Panc1 (cell line): ENCODE measurements at regions not wholly inside any gene's neighbourhood (a gene's known extent, or its start where the extent isn't known, plus 50 kb on each side); places are given as distances from the start of the nearest gene placed in this dataset.

Experiments
- ATAC-seq: fragments of 200-7000 bp; cut with Tn5 transposase; 2 replicates; pipeline ENCODE4 v1.9.1; 2020; ENCODE audit warnings: mild to moderate bottlenecking, moderate library complexity
- BruUV-seq: library from RNA; stranded (reverse); fragments of 400-500 nt; replicated peaks from 2 replicates; lab custom pipeline; 2021; lab: Mats Ljungman, UMichigan
- CTCF ChIA-PET: fragments of 300-600 bp; sonication (Branson Sonifier 250); formaldehyde crosslinking; loops from one replicate; lab custom pipeline; 2022; ENCODE audit warnings: antibody characterized with exemption; lab: Charles Lee
- POLR2A ChIA-PET: fragments of 300-600 bp; sonication (Branson Sonifier 250); formaldehyde crosslinking; loops from one replicate; lab custom pipeline; 2022; ENCODE audit warnings: antibody characterized with exemption; lab: Charles Lee
- DNase-seq: peaks from one replicate; pipeline ENCODE4 v3.0.0-alpha.2; 2010; ENCODE audit warnings: low read depth, low spot score
- H3K27ac ChIP-seq: 2 replicates; pipeline ENCODE4 v1.5.1; 2011; ENCODE audit warnings: mild to moderate bottlenecking, low read length, inconsistent platforms
- H3K27me3 ChIP-seq: fragments of 200-500 bp; sonication (Bioruptor generic); 2 replicates; pipeline ENCODE4 v1.6.0; 2014; ENCODE audit warnings: low read length, inconsistent platforms; ENCODE audit not compliant: control insufficient read depth, insufficient read depth
- H3K36me3 ChIP-seq: fragments of 200-500 bp; sonication (Bioruptor generic); 2 replicates; pipeline ENCODE4 v1.5.1; 2014; ENCODE audit warnings: inconsistent platforms, mild to moderate bottlenecking, low read length, moderate library complexity; ENCODE audit not compliant: control insufficient read depth, insufficient read depth
- H3K4me1 ChIP-seq: 2 replicates; pipeline ENCODE4 v1.5.1; 2011; ENCODE audit warnings: inconsistent platforms, mild to moderate bottlenecking, low read length, moderate library complexity; ENCODE audit not compliant: control insufficient read depth, insufficient read depth
- H3K4me3 ChIP-seq, 2 experiments: 2 replicates each; pipeline ENCODE4 v1.5.1; 2011 to 2012; ENCODE audit warnings: low read depth in 2 of 2, low read length in 2 of 2, mild to moderate bottlenecking in 2 of 2, inconsistent platforms in 1 of 2, moderate library complexity in 1 of 2
- H3K9me3 ChIP-seq: fragments of 200-500 bp; sonication (Bioruptor generic); 2 replicates; pipeline ENCODE4 v1.5.1; 2014; ENCODE audit warnings: low read depth, mild to moderate bottlenecking, inconsistent platforms, low read length, moderate library complexity; ENCODE audit not compliant: control insufficient read depth, insufficient read depth
- CTCF ChIP-seq: fragments of 450-650 bp; IDR thresholded peaks from 2 replicates; pipeline ENCODE4 v1.5.1; 2017; ENCODE audit warnings: mild to moderate bottlenecking
- POLR2AphosphoS5 ChIP-seq: IDR thresholded peaks from 2 replicates; pipeline ENCODE4 v1.6.1; 2012; ENCODE audit warnings: mild to moderate bottlenecking, low read depth, low read length, moderate library complexity
- REST ChIP-seq, 2 experiments: IDR thresholded peaks; 2 replicates each; pipeline ENCODE4 v1.6.1; 2011 to 2012; ENCODE audit warnings: low read depth in 2 of 2, control low read depth in 1 of 2, low read length in 1 of 2, mild to moderate bottlenecking in 1 of 2, moderate library complexity in 1 of 2; ENCODE audit not compliant: insufficient read depth in 1 of 2
- SIN3A ChIP-seq: IDR thresholded peaks from 2 replicates; pipeline ENCODE4 v1.6.1; 2012; ENCODE audit warnings: low read depth, mild to moderate bottlenecking, low read length, moderate library complexity, borderline replicate concordance; ENCODE audit not compliant: insufficient read depth
- TCF7L2 ChIP-seq: IDR thresholded peaks from 2 replicates; pipeline ENCODE4 v1.6.1; 2011; ENCODE audit warnings: mild to moderate bottlenecking, low read depth, low read length, inconsistent platforms
- in situ Hi-C: cut with HindIII; loops from 2 replicates; pipeline ENCODE4 v1.10.0; 2016; ENCODE audit warnings: low sequenced_read_pairs, low pct_unique_long_range_greater_than_20kb
- intact Hi-C: fragments of 100-400 bp; cut with micrococcal nuclease; formaldehyde crosslinking; loops from one replicate; pipeline ENCODE4 v1.10.0; 2022; ENCODE audit not compliant: unreplicated experiment

GRCh38 chr4:118587116-118587831 lies 97.9 kb upstream of the METTL14 start:
- no peak for ATAC-seq
- BruUV-seq, result no TSS peak
- no peaks in the 10 kb centered on the region for H3K9me3 ChIP-seq
- ChIA-PET POLR2A (no interaction called here), CTCF (no interaction called here)
- TF ChIP-seq POLR2AphosphoS5, result no peak
- no peak for TF ChIP-seq SIN3A
- no peaks in the 10 kb centered on the region for H3K4me1 ChIP-seq
- no peaks in the 10 kb centered on the region for H3K27me3 ChIP-seq
- no peak overlapping the region for H3K4me3 ChIP-seq
- H3K36me3 ChIP-seq, result no peaks in the 10 kb centered on the region
- in situ Hi-C loops (no loop called here), intact Hi-C loops (no loop called here)
- H3K27ac ChIP-seq, result no peak overlapping the region
- DNase-seq, result no peak

GRCh38 chr4:118587946-118588345 lies 97.2 kb upstream of the METTL14 start:
- intact Hi-C loops, result no loop called here
- ATAC-seq, result no peak
- no peak overlapping the region for H3K27ac ChIP-seq
- no peak overlapping the region for H3K4me3 ChIP-seq
- no peak for TF ChIP-seq TCF7L2
- TF ChIP-seq SIN3A, result no peak
- no peak for TF ChIP-seq POLR2AphosphoS5
- no peak for TF ChIP-seq CTCF
- no peak for TF ChIP-seq REST (IDR thresholded peaks at IDR 0.05; ENCODE audit: insufficient read depth in 1 of 2, low read depth in 2 of 2, low read length in 1 of 2)
- H3K4me1 ChIP-seq, result no peaks in the 10 kb centered on the region
- H3K27me3 ChIP-seq, result no peaks in the 10 kb centered on the region
- CTCF ChIA-PET, result no interaction called here
- no TSS peak for BruUV-seq
- H3K9me3 ChIP-seq, result no peaks in the 10 kb centered on the region
- in situ Hi-C loops, result no loop called here
- DNase-seq, result no peak
- POLR2A ChIA-PET, result no interaction called here
- H3K36me3 ChIP-seq, result no peaks in the 10 kb centered on the region

- in situ Hi-C loops, result no loop called here
- POLR2A ChIA-PET, result no interaction called here
Measured at GRCh38 chr4:118589471-118590055, 95.6 kb upstream of the METTL14 start.

More at GRCh38 chr4:118589471-118590055, 95.6 kb upstream of the METTL14 start:
- Histone ChIP-seq H3K4me1 (no peaks in the 10 kb centered on the region), H3K27me3 (no peaks in the 10 kb centered on the region), H3K27ac (no peak overlapping the region), H3K4me3 (no peak overlapping the region), H3K36me3 (no peaks in the 10 kb centered on the region), H3K9me3 (no peaks in the 10 kb centered on the region)
- DNase-seq (no peak), ATAC-seq (no peak)
- intact Hi-C loops, result no loop called here
- CTCF ChIA-PET, result no interaction called here
- TF ChIP-seq SIN3A (no peak), CTCF (no peak), TCF7L2 (no peak), REST (IDR thresholded peaks at IDR 0.05; ENCODE audit: insufficient read depth in 1 of 2, low read depth in 2 of 2, low read length in 1 of 2) (no peak), POLR2AphosphoS5 (no peak)
- no TSS peak for BruUV-seq
